OCI-LY3 (cell line): ENCODE measurements at regions not wholly inside any gene's neighbourhood (a gene's known extent, or its start where the extent isn't known, plus 50 kb on each side); places are given as distances from the start of the nearest gene placed in this dataset.

Source experiments
- H2AFZ ChIP-seq: fragments of 200-600, 300-600 bp; shearing (Covaris generic); 2 replicates; pipeline ENCODE4 v1.6.0; 2014; ENCODE audit warnings: antibody characterized with exemption, low read depth, low read length
- H3K27ac ChIP-seq: fragments of 200-600, 300-600 bp; sonication (generic); 2 replicates; pipeline ENCODE4 v1.5.1; 2014; ENCODE audit warnings: mild to moderate bottlenecking, low read length, moderate library complexity, mixed read lengths
- H3K27me3 ChIP-seq: fragments of 200-600, 300-600 bp; sonication (generic); 2 replicates; pipeline ENCODE4 v1.6.1; 2014; ENCODE audit warnings: low read depth, low read length, mixed read lengths
- H3K36me3 ChIP-seq: fragments of 200-600, 300-600 bp; sonication (generic); replicated peaks from 2 replicates; pipeline ENCODE3; 2014; ENCODE audit warnings: low read depth, low read length, mixed read lengths
- H3K4me1 ChIP-seq: fragments of 300-600, 200-600 bp; sonication (generic); 2 replicates; pipeline ENCODE4 v1.6.1; 2014; ENCODE audit warnings: low read length, mixed read lengths
- H3K4me2 ChIP-seq: fragments of 200-600, 300-600 bp; sonication (generic); 2 replicates; pipeline ENCODE4 v1.6.1; 2014; ENCODE audit warnings: low read length, mixed read lengths
- H3K4me3 ChIP-seq: fragments of 300-600, 200-600 bp; sonication (generic); 2 replicates; pipeline ENCODE4 v1.5.1; 2014; ENCODE audit warnings: antibody characterized with exemption, mild to moderate bottlenecking, low read length, moderate library complexity
- H3K79me2 ChIP-seq: fragments of 300-600, 200-600 bp; shearing (Covaris generic); 2 replicates; pipeline ENCODE4 v1.6.1; 2014; ENCODE audit warnings: mild to moderate bottlenecking, low read length, mixed read lengths
- H3K9ac ChIP-seq: fragments of 300-600, 200-600 bp; shearing (Covaris generic); 2 replicates; pipeline ENCODE4 v1.6.0; 2014; ENCODE audit warnings: mild to moderate bottlenecking, low read length, moderate library complexity
- H3K9me3 ChIP-seq: fragments of 200-600, 300-600 bp; shearing (Covaris generic); 2 replicates; pipeline ENCODE4 v1.6.1; 2014; ENCODE audit warnings: low read length, mixed read lengths; ENCODE audit not compliant: insufficient read depth
- H4K20me1 ChIP-seq: fragments of 200-600, 300-600 bp; sonication (generic); 2 replicates; pipeline ENCODE4 v1.6.1; 2016; ENCODE audit warnings: low read length, mixed read lengths; ENCODE audit not compliant: insufficient read depth
- EZH2phosphoT487 ChIP-seq: fragments of 200-600 bp; shearing (Covaris generic); IDR thresholded peaks from 2 replicates; pipeline ENCODE4 v1.6.1; 2018; ENCODE audit warnings: antibody characterized with exemption, mixed run types, low read depth
- TF ChIP-seq, protein P1 (sequence below): fragments of 200-600, 300-600 bp; sonication (generic); IDR thresholded peaks from 2 replicates; pipeline ENCODE4 v1.5.1; 2014; ENCODE audit warnings: antibody characterized with exemption, low read length, low read depth

DNA sequence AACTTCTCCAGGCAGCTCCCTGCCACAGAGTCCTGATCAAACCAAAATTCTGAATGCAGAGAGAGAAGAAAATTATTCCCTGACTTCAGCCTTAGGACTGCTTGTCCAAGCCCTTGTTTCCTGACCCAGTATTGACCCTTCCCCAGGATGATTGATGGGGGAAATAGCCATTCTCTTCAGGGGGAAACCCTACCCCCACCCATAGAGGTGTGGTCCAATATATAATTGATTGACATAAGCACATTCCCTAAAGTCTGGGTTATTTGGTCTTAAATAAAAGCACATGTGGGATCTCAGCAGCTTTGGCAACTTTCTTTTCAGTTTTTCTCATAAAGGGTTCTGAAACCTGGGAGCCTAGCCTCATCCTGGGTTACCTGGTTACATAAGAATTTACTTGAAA is 201.2 kb upstream of the DDHD1 start:
- Histone ChIP-seq H3K27ac (no peak overlapping the region), H3K4me1 (no peaks in the 10 kb centered on the region), H4K20me1 (no peaks in the 10 kb centered on the region), H2AFZ (no peak overlapping the region), H3K9ac (no peak overlapping the region), H3K9me3 (no peaks in the 10 kb centered on the region), H3K4me2 (no peak overlapping the region), H3K36me3 (no peaks in the 10 kb centered on the region), H3K27me3 (no peaks in the 10 kb centered on the region), H3K4me3 (no peak overlapping the region), H3K79me2 (no peaks in the 10 kb centered on the region)
- TF ChIP-seq EZH2phosphoT487, result no peak
- TF ChIP-seq, protein P1, sequence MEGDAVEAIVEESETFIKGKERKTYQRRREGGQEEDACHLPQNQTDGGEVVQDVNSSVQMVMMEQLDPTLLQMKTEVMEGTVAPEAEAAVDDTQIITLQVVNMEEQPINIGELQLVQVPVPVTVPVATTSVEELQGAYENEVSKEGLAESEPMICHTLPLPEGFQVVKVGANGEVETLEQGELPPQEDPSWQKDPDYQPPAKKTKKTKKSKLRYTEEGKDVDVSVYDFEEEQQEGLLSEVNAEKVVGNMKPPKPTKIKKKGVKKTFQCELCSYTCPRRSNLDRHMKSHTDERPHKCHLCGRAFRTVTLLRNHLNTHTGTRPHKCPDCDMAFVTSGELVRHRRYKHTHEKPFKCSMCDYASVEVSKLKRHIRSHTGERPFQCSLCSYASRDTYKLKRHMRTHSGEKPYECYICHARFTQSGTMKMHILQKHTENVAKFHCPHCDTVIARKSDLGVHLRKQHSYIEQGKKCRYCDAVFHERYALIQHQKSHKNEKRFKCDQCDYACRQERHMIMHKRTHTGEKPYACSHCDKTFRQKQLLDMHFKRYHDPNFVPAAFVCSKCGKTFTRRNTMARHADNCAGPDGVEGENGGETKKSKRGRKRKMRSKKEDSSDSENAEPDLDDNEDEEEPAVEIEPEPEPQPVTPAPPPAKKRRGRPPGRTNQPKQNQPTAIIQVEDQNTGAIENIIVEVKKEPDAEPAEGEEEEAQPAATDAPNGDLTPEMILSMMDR, result no peak

DNA sequence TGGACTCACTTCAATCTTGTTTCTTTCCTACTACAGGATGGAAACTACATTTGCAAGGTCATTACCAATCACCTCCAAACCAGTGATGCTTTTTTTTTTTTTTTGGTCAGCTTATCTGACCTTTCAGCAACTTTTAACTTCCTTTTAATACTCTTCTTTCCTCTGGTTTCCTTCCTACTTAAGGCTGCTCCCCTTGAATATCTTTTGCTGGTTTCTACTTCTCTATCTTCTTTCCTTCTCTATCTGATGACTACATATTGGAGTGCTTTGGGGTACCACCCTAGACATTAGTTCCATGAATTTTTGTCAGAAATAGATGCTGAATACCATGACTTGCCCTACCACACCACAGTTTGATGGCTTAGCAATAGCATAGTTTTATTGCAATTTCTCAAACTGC is 197.7 kb upstream of the DDHD1 start:
- no peaks in the 10 kb centered on the region for H3K27me3 ChIP-seq
- H2AFZ ChIP-seq, result no peak overlapping the region
- no peak overlapping the region for H3K4me3 ChIP-seq
- H4K20me1 ChIP-seq, result no peaks in the 10 kb centered on the region
- H3K36me3 ChIP-seq, result no peaks in the 10 kb centered on the region
- no peak overlapping the region for H3K4me2 ChIP-seq
- TF ChIP-seq, protein P1, result no peak
- TF ChIP-seq EZH2phosphoT487, result no peak
- no peaks in the 10 kb centered on the region for H3K9me3 ChIP-seq
- no peaks in the 10 kb centered on the region for H3K79me2 ChIP-seq
- no peaks in the 10 kb centered on the region for H3K4me1 ChIP-seq
- no peak overlapping the region for H3K27ac ChIP-seq
- H3K9ac ChIP-seq, result no peak overlapping the region

DNA sequence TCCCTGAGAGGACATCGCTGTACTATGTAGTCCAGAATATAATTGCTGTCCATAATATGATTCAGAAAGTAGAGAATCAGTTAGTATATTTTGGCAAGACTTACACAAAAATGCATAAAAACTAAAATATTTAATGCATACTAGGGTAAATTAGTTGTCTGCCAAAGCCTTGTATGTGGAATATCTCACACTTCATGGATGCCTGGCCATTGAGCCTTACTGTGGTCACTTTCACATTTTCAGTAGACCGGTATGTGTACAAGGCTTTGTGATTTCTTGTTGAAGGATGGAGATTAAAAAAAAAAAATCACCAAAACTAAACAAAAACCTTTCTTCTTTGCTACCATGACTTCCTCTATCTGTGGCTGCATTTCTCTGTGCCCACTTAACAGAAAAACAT is 197.3 kb upstream of the DDHD1 start:
- TF ChIP-seq, protein P1, result no peak
- TF ChIP-seq EZH2phosphoT487, result no peak
- no peak overlapping the region for H3K4me3 ChIP-seq
- H3K4me2 ChIP-seq, result no peak overlapping the region
- H4K20me1 ChIP-seq, result no peaks in the 10 kb centered on the region
- H3K79me2 ChIP-seq, result no peaks in the 10 kb centered on the region
- no peak overlapping the region for H3K9ac ChIP-seq
- H3K4me1 ChIP-seq, result no peaks in the 10 kb centered on the region
- no peak overlapping the region for H2AFZ ChIP-seq
- no peaks in the 10 kb centered on the region for H3K36me3 ChIP-seq
- H3K27me3 ChIP-seq, result no peaks in the 10 kb centered on the region
- no peak overlapping the region for H3K27ac ChIP-seq
- no peaks in the 10 kb centered on the region for H3K9me3 ChIP-seq

DNA sequence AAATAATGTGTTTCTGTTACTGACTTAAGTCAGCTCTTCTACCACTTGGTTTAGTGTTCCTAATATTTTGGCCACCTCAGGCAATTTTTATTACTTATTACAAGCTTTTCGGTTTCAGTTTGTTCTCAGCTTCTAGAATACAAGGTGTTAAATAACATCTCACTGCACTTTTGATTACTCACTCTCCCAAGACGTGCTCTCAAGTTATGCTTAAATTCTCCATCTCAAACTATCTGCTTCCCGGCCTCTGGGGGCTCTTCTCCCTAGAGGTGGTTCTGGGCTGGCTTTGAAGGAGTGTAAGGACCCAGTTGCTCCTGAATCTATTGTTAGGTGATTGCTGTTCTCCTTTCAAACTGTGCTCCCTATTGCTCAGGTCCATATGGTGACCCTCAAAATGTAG is 193.9 kb upstream of the DDHD1 start:
- no peaks in the 10 kb centered on the region for H3K36me3 ChIP-seq
- no peak overlapping the region for H3K4me3 ChIP-seq
- no peaks in the 10 kb centered on the region for H3K4me1 ChIP-seq
- no peaks in the 10 kb centered on the region for H3K27me3 ChIP-seq
- H3K9me3 ChIP-seq, result no peaks in the 10 kb centered on the region
- H4K20me1 ChIP-seq, result no peaks in the 10 kb centered on the region
- no peak overlapping the region for H3K9ac ChIP-seq
- no peaks in the 10 kb centered on the region for H3K79me2 ChIP-seq
- no peak for TF ChIP-seq EZH2phosphoT487
- TF ChIP-seq, protein P1, result no peak
- no peak overlapping the region for H3K27ac ChIP-seq
- no peak overlapping the region for H3K4me2 ChIP-seq
- H2AFZ ChIP-seq, result no peak overlapping the region
